GM10248 (cell line): ENCODE measurements at regions not wholly inside any gene's neighbourhood (a gene's known extent, or its start where the extent isn't known, plus 50 kb on each side); places are given as distances from the start of the nearest gene placed in this dataset.

Experiments used
- CTCF ChIA-PET: fragments of 300-600 bp; sonication (Branson Sonifier 250); formaldehyde crosslinking; extraction: SDS; loops from one replicate; lab custom pipeline; 2021; ENCODE audit warnings: antibody characterized with exemption; lab: Yijun Ruan, JAX
- POLR2A ChIA-PET: fragments of 350-650 bp; sonication (Branson Sonifier 250); formaldehyde crosslinking; extraction: SDS; loops from one replicate; lab custom pipeline; 2020; ENCODE audit warnings: antibody characterized with exemption; lab: Yijun Ruan, JAX
- DNase-seq: peaks from one replicate; pipeline ENCODE4 v3.0.0; 2012; ENCODE audit errors: extremely low spot score
- CTCF ChIP-seq: IDR thresholded peaks from 2 replicates; pipeline ENCODE4 v1.5.1; 2012; ENCODE audit warnings: mild to moderate bottlenecking, low read depth; ENCODE audit errors: extremely low read depth, missing control alignments, control extremely low read depth

DNA sequence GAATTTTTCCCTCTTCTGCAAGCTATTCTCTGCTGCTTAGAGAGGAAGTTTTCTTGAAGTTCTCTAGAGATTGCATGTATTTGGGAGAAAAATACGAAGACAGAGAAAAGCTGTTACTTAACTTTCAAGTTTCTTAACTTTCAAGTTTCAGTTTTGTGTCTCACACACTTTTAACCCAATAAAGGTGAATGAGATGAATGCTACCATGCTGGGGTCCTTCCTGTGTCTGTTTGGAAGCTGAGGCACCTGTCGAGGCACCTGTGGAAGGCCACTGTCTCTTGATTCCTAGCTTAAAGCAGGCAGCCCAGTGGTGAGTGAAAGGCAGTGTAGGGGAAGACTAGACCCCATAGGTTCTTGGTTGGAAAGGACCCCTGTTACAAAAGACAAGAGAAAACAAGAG is 372.8 kb upstream of the JARID2 start:
- POLR2A ChIA-PET: interaction anchor here (0.6 kb wide), 1 partner anchor 751 kb away, joined by 4 read pairs; no protein-coding TSS in a partner anchor
- DNase-seq: no peak
- no peak for TF ChIP-seq CTCF
- CTCF ChIA-PET: interaction anchor here (1.0 to 1.7 kb wide), 3 partner anchors 10 to 21 kb away, joined by 3 to 4 read pairs (median 4); no protein-coding TSS in a partner anchor

DNA sequence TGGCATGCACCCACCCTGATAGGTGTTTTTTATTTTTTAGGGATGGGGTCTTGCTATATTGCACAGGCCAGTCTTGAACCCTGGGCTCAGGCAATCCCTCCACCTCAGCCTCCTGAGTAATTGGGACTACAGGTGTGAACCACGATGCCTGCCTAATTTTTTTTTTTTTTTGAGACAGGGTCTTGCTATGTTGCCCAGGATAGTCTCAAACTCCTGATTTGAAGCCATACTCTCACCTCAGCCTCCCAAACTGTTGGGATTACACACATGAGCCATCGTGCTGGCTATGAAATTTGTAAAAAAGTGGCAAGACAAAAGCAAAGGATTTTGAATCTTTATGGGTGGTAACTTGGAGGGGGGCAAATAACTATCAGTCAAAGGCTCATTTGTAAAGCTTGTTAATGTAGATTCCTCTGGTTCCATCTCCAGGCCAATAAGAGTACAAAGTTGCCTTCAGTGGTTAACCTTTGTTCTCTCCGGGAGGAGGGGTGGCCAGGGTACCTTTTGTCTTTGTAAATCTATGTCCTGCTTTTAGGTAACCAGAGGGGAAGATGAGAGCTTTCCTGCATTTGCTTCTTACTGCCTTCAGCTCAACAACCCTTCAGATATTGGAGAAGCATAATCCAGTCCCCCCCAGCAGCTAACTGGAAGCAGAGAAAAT is 372.0 kb upstream of the JARID2 start:
- CTCF ChIA-PET: interaction anchor here (1.0 to 1.7 kb wide), 3 partner anchors 11 to 20 kb away, joined by 3 to 4 read pairs (median 4); no protein-coding TSS in a partner anchor
- POLR2A ChIA-PET: interaction anchor here (0.5 to 0.6 kb wide), 2 partner anchors 107 to 359 kb away, joined by 3 to 4 read pairs; no protein-coding TSS in a partner anchor
- TF ChIP-seq CTCF: no peak
- DNase-seq: no peak

DNA sequence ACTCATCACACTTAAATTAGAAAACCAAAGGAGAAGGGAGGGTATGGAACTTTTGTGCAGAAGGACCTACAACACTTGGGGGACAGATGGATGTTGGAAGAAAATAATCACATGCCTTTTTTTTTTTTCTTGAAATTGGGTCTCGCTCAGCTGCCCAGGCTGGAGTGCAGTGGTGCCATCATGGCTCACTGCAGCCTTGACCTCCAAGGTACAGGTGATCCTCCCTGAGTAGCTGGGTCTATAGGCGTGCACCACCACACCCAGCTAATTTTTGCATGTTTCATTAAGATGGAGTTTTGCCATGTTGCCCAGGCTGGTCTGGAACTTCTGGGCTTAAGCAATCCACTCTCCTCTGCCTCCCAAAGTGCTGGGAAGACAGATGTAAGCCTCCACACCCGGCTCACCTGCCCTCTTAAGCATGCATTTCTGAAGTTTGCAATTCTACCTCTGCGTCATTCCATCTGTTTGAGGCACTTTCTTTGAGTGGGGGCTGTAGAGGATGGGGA is 370.8 kb upstream of the JARID2 start:
- no peak for TF ChIP-seq CTCF
- no peak for DNase-seq
- ChIA-PET CTCF (interaction anchor here (1.7 kb wide), 1 partner anchor 8 kb away, joined by 4 read pairs; no protein-coding TSS in a partner anchor), POLR2A (no interaction called here)

GRCh38 chr6:14875481-14876063 is 370.3 kb upstream of the JARID2 start:
- ChIA-PET CTCF (interaction anchor here (1.7 kb wide), 1 partner anchor 8 kb away, joined by 4 read pairs; no protein-coding TSS in a partner anchor), POLR2A (no interaction called here)

GRCh38 chr6:14876778-14877613 is 368.9 kb upstream of the JARID2 start:
- DNase-seq: peak; percentile 57
- CTCF ChIA-PET: interaction anchor here (0.7 to 1.7 kb wide), 6 partner anchors 10 to 146 kb away, joined by 3 to 4 read pairs (median 3); no protein-coding TSS in a partner anchor
- POLR2A ChIA-PET: no interaction called here
- TF ChIP-seq CTCF: no peak

More at GRCh38 chr6:14875481-14876063, 370.3 kb upstream of the JARID2 start:
- no peak for TF ChIP-seq CTCF
- peak; percentile 67 for DNase-seq

DNA sequence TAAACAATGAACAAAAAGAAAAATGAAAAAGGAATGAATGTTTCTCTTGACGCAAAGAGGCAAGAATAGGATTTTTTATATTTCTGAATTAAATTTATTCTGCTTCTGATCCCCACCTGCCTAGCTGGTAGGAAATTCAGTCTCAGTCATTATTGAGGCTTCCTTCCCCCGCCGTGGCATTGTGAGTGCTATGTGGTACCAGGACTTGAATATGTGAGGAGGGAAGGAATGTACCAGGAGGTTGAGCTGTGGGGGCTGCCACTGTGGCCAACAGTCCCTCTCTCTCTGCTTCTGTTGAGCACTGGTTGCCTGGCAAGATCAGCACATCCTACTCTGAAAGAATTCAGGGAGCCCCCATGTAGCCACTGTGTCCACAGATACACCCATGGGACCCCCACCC is 368.1 kb upstream of the JARID2 start:
- TF ChIP-seq CTCF: no peak
- ChIA-PET POLR2A (no interaction called here), CTCF (no interaction called here)
- DNase-seq: no peak
